HG03520 (cell line): ENCODE measurements at regions not wholly inside any gene's neighbourhood (a gene's known extent, or its start where the extent isn't known, plus 50 kb on each side); places are given as distances from the start of the nearest gene placed in this dataset.
"Not testable (repeated sequence)": the region's sequence is repeated elsewhere in the genome, so short reads cannot be mapped to it uniquely, and the experiment has no call there.

Experiments used
- ATAC-seq: cut with Tn5 transposase; IDR thresholded peaks from one replicate; pipeline ENCODE4 v1.9.1; 2021; ENCODE audit warnings: mild to moderate bottlenecking, moderate library complexity; ENCODE audit not compliant: unreplicated experiment

DNA sequence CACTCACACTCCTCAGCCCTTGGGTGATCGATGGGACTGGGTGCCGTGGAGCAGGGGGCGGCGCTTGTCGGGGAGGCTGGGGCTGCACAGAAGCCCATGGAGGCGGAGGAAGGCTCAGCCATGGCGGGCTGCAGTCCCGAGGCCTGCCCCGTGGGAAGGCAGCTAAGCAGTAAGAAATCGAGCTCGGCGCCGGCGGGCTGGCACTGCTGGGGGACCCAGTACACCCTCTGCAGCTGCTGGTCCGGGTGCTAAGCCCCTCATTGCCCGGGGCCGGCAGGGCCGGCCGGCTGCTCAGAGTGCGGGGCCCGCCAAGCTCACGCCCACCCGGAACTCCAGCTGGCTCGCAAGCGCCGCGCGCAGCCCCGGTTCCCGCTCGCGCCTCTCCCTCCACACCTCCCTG, 942.6 kb downstream of the C4orf33 start:
- ATAC-seq = not testable (repeated sequence)

DNA sequence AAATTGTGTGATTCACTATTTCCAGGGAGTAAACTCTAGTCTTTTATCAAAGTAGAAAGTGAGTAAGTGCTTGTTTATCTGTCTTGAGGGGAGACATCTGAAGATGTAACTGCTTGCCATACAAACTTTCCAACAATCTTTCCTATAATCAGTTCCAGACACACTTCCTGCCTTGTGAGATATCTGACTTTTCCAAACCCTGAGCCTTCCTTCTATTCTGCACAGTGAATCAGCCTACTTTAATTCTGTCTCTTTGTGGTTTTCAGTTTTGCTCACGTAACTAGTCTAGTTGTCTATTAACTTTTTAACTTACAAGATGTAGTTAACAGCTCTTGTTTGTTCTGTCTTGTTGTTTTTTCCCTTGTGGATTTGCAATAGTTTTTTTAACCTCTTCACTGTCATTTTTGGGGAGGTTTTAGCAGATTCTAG, 947.8 kb downstream of the C4orf33 start:
- peak; percentile 57 for ATAC-seq

DNA sequence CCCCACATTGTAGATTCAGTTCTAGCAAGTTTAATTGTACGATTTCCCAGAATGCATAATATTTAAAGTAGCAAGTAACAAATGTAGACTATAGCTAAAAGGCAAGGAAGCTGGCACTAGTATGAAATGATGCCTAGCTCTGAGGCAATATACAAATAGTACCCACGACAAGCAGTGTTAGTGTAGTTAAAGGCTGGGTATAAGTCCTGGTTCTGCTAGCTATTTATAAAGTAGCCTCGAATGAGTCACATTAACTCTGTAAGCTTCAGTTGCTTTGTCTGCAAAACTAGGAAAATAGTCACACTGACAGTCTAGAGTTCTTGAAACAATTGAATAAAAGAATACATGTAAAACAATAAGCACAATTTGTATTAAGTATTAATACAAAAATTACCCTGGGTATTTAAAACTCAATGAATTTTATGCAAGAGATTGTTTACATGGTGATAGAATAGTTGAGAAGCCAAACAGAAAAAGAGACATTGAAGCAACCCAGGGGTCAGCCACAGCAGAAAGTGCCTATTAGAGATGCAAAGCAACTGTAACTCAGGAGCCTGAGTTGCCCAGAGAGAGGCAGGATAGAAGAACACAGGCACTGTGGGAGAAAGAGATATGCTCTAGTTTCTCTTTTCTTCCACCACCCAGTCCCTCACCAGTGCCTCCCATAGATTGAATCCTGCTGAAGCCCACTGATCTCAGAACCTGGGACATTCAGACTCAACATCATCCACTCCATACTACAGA, 949.0 kb downstream of the C4orf33 start:
- no peak for ATAC-seq

DNA sequence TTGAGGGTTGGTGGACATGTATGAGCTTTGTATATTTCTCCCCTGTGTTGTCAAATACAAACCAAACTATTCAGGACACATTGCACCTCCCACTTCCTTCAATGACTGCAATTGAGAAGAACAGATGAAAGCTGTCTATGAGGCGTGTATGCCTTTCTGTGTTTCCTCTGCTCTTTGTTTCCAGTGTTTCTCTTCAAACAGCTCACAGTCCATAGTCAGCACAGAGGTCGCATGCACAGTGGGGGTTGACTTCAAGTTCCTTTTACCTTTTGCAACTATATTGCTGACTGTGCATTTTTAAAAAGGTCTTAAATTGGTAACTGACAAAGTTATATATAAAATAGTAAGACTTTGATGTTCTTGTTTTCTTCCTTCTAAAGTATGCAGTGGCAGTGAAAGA, 957.8 kb downstream of the C4orf33 start:
- no peak for ATAC-seq

DNA sequence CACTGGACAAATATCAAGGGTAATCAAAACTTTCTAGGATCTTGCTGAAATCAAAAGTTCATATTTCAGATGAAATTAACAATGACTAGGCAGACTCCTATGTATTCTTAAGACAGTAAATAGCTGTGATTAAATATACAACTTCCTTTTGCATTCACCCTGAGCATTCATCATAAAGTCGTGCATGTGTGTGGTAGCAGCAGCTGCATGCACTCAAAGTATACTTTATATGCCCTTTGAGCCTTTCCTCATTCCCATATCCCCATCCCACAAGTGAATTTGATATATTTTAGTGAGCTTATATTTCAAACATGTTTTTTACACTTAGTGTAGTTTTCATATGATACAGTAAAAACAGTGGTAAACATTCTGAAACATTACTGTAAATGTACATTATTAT, 959.0 kb downstream of the C4orf33 start:
- no peak for ATAC-seq

DNA sequence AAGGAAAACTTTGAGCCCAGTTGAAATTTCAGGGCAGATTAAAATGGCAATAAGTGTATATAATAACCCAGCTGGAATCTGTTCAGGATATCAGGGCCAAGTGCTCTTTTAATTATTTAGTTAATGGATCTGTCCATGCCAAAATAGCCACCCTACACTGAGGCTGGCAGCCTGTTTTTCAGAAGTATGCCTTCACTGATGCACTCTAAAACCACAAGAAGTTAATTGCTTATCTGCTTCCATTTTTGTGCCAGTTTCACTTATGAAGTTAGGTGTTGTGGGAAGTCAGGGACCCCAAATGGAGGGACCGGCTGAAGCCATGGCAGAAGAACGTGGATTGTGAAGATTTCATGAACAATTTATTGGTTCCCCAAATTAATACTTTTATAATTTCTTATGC, 960.3 kb downstream of the C4orf33 start:
- no peak for ATAC-seq

DNA sequence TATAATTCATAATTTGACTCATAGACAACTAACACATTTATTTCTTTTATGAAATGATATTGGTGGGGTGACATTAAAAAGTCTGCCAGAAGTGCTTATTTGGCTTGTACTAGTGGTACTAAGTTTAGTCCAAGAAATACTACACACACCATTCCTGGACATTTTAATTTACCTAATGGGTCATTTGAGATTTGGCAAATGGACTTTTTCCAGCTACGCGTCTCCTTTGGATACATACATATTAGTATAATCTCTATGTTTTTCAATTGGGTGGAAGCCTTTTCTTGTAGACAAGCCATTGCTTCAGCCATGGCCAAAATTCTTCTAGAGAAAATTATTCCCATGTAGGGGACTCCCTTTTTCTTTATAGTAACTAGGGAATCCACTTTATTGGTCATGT, 968.5 kb downstream of the C4orf33 start:
- no peak for ATAC-seq

DNA sequence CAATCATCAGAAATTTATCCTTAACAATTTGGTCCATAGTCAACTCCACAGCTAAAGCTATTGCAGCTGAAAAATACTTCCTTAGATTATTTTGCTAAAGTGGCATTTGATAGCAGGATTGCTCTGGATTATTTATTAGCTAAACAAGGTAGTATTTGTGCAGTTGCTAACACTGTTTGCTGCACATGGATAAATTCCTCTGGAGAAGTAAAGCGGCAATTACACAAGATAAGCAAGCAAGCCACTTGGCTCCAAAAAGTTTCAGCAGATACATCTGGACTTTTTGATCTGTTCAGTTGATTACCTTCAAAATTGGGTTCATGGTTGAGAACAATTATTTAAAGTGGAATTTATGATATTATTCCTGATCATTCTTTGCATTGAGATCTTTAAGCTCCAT, 971.5 kb downstream of the C4orf33 start:
- ATAC-seq = no peak

DNA sequence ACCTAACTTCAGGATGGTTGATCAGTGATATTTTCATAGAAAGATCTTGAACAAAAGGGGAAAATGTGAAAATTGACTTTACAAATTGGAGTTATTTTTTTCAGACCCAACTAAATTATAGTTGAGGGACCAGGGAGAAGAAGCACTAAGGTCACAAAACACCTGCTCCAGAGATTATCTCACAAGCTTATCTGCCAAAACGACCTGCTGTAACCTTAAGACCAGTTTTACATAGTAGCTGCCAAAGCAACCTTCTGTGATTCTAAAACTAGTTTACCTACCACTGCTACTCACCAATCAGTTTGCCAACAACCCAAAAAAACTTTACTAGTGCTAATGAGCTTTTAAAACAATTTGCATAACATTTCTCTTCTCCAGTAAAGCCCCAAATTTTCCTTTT, 972.1 kb downstream of the C4orf33 start:
- no peak for ATAC-seq

DNA sequence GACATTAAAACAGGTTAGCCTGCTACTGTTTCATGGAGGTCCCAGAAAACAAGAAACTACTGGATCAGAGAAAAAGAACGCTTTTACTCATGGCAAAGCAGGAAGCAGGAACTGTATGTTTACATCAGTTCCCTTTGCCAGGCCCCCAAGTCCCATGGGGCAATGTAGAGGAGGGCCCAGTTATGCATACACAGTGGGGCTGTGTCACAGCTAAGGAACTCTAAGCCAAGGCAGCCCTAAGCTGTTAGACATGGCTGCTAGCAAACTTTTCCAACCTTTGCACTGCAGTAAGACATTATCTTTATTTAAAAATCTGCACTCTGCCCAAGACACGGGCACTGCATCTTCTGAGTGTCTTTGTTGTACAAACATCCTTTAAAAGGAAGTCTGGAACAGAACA, 975.8 kb downstream of the C4orf33 start:
- no peak for ATAC-seq

DNA sequence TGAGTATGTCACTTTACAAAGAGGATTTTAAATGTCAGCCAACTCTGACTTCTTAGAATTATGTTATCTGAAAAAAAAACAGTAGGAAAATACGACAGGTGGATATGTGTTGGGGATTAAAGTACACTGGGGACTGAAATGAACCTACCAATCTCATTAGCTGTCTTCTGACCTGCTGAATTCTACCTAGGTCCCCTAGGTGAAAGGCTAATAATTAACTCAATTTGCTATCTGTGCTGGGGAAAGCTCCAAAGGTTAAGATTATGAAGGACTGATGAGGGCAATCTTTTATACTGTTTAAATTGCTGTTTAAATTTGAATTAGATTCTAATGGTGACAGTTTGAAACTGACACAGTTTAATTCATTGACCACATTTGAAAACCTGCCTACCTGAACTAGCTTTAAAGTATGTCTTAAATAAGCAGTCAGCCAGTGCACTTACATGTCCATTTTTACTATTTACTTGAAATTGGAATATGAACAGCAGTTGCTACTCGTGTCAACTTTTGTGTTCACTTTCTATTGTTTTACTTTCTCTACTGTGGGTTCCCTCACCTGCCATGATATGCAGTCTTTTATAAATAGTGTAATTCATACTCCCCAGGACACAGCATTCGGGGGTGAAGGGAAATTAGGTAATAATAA, 977.3 kb downstream of the C4orf33 start:
- no peak for ATAC-seq

DNA sequence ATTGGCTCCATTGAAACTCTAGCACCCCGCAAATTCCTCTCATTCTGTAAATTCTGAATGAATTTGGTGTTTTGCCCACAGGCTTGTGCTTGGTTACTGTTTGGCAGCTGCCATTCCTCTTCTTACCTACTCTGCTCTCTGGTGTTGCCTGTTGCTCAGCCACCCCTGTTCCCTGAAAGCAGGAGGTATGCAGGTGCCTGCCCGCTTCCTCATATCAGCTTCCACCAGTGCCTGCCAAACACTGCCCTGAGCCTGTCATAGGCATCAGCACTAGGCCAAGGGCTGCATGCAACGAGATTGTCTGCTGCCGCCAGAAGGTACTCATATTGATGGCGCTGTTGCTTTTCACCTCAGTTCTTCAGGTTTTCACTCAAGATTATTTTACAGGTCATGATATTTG, 978.1 kb downstream of the C4orf33 start:
- no peak for ATAC-seq

DNA sequence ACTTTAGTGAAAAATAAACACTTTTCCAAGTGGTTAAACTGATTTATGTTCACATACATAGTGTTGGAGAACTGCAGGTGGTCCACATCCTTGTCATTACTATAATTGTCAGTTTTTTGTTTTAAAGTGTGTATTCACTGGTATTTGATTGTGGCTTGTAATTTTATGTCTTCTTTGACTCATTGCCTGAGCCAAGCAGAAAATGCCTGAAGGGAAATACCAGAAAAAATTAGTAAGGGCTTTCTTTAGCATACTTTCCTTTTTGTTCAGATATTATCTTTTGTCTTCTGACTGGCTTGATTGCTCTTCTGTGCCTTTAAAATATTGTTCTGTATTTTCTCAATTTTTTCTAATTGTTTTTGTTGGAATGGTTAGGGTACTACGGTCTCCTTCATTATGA, 981.3 kb downstream of the C4orf33 start:
- ATAC-seq = no peak

DNA sequence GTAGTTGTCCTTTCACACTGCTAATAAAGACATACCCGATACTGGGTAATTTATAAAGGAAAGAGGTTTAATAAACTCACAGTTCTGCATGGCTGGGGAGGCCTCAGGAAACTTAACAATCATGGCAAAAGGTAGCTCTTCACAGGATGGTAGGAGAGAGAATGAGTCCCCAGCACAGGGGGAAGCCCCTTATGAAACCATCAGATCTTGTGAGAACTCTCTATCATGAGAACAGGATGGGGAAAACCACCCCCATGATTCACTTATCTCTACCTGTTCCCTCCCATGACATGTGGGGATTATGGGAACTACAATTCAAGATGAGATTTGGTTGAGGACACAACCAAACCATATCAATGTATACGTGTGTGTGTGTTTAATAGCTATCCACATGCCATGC, 983.1 kb downstream of the C4orf33 start:
- ATAC-seq = not testable (repeated sequence)

DNA sequence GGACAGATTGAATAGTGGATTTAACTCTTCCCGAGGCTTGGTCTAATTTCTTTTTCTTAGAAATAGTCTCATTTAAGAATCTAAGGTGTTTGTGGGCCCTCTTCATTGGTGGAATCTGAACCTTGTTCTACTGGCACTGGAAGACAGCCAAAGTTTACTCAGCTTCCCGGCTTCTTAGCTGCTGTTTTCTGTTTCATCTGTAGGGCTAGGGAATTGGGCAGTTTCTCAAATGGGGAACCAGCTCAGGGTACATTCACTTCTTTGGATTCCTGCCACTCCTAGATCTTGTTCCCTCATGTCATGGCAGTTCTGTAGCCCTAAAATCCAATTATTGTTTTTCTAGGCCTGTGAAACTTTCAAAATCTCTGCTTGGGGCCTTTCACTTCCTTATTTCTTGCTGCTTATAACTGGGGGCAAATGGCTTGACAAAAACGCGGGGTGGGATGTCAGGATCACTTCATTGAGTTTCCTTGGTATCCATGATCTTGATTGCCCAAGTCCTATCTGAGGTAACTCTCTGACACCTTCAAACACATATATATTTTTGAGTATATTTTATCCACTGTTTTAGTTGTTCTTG, 985.0 kb downstream of the C4orf33 start:
- no peak for ATAC-seq

DNA sequence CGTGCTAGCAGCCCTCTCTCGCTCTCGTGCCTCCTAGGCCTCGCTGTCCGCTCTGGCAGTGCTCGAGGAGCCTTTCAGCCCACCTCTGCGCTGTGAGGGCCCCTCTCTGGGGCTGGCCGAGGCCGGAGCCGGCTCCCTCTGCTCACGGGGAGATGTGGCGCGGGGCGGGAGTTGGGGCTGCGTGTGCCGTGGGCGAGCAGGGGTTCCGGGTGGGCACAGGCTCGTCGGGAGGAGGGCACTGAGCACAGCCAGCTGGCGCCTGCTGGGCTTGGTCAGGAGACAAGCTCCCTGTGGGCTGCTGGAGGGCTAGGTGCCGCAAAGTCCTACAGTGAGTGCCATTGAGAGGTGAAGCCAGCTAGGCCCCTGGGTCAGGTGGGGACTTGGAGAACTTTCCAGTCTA, 994.5 kb downstream of the C4orf33 start:
- ATAC-seq = no peak

DNA sequence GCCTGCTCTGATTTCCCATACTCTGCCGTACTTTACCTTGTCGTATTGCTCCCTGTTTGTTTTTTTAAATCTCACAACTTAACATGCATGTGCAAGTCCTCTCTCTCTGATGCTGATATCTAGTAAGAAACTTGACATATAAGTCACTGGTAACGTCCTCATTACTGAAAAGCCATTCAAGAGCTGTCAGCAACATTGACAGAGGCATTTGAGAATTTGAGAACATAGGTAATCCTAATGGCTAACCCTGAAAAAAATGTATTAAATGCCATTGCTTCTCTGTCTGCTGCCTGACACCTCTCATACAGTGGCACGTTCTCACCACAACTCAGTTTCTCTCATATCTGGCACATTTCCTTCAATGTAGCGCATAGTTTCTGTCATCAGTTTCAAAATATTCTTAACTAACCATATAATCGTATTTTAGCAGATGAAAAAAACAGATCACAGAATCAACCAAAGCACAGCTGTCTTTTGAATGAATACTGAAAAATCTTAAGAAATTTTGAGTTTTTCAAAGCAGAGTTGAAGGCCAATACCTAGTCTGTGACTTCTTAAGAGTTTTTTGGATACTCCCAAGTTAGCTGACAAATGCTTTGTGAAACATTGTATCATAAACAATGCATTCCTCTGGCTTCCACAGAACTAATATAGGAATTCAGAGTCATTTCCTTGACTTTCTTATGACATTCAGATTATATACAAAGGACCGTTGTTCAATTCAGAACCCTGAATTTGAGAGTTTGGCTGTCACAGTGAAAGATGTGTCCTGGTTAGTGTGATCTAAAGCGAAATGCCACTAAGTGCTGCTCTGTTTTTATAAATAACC, 996.4 kb downstream of the C4orf33 start:
- no peak for ATAC-seq

DNA sequence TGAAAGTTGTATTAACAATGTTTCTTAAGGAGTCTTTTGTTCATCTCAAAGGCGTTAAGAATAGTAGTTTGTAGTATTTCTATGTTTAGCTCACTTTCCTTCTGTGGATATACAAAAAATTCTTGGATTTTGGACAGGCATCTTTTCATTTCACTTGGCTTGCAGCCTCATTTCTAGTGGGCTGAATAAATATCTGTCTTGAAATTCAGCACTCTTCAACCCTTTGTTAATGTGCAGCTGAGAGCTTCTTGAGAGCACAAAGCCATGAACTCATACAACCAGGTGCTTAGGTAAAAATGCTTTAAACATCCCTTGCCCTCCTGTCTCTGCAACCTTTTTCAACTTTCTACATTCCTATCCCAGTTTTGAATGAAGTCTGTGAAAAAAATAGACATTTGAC, 1003.2 kb downstream of the C4orf33 start:
- ATAC-seq = no peak

DNA sequence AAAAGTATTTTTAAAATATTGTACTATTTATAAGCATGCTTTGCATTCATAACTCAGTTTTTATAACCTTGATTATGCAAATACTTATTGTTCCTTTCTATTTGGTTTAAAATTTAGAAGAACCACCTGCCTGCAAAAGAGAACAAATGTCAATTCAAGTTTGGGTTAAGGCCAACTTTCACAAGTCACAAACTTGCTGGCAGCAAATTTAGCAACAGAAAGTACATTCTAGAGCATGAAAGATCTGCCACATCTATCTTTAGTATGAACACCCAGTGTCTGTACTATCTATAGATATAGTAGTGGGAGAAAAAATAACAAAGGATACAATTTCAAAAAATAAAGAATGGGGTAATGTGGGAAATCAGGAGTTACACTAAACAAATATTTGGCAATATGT, 1014.2 kb downstream of the C4orf33 start:
- ATAC-seq = peak; percentile 41

DNA sequence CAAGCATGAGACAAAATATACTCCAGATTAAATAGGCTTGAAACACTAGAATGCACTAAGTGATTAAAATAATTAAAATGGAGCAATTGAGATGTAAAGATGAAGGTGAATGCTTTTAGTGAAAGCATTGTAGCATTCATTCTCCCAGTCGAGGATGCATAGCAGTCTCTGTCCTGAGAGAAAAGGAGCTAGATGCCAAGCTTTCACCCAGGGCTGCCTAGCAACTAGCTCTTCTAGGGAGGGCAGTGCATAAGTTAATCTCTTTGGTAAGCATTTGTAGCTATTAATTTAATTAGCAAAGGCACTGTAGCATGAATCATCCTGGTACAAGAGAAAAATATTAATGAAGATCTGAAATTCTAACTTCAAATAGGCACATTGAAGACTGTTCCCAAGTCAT, 1014.8 kb downstream of the C4orf33 start:
- ATAC-seq = no peak

DNA sequence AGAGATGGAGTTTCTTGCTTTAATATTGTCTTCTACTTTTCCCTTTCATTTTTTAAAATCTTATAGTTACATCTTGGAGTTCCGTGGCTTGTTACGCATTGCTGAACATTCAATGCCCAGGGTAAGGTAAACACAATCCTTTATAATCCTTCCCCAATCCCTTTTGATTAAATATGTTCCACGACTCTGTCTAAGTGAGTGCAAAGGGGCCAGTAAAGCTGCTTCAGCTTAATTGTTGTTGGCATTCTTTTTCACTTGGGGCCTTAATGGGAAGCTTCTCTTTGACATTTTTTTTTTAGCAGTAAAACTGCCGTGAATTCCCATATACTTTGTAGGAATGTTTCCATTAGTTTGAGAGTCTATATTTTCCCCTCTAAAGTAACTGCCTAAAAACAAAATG, 1028.1 kb downstream of the C4orf33 start:
- ATAC-seq = no peak

DNA sequence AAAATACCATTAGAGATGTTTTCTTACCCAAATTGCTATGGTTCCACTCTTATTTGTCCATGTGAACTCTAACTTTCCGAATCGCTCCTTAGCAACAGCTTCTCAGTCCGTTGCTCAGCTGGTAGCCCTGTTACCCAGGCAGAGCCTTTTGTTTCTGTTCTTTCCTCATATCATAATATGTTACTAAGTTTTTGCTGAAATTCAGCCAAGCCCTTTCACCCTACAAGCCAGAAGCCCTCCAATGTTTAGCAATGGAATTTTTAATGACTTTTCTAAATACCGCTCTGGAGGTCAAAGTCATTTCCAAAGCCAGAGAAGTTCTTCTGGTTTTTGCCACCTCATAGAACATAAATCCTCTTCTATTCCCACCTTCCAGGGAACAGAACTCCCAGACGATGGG, 1029.5 kb downstream of the C4orf33 start:
- ATAC-seq = no peak
